ENCODE measurements at regions not wholly inside any gene's neighbourhood (a gene's known extent, or its start where the extent isn't known, plus 50 kb on each side); places are given as distances from the start of the nearest gene placed in this dataset.
A peak's percentile ranks its signal among the peaks of the same experiment; 100 is the strongest.

GRCh38 chr5:91898898-91899297 lies 515.8 kb upstream of the ARRDC3 start:
- in situ Hi-C loops (cut with MboI; ENCODE audit: low pct_unique_long_range_greater_than_20kb, low sequenced_read_pairs) = no loop called here
- DNase-seq = no peak

- DNase-seq = no peak
- in situ Hi-C loops (cut with MboI; ENCODE audit: low pct_unique_long_range_greater_than_20kb, low sequenced_read_pairs) = no loop called here
These were observed 514.9 kb upstream of the ARRDC3 start for GRCh38 chr5:91898019-91898418.

- DNase-seq = no peak
- in situ Hi-C loops (cut with MboI; ENCODE audit: low pct_unique_long_range_greater_than_20kb, low sequenced_read_pairs) = no loop called here
These were observed 505.7 kb upstream of the ARRDC3 start for GRCh38 chr5:91888810-91889209.

GRCh38 chr5:91885291-91886265 lies 502.5 kb upstream of the ARRDC3 start:
- DNase-seq = no peak
- in situ Hi-C loops (cut with MboI; ENCODE audit: low pct_unique_long_range_greater_than_20kb, low sequenced_read_pairs) = no loop called here

- in situ Hi-C loops (cut with MboI; ENCODE audit: low pct_unique_long_range_greater_than_20kb, low sequenced_read_pairs) = no loop called here
- DNase-seq = no peak
These were observed 500.9 kb upstream of the ARRDC3 start for GRCh38 chr5:91884036-91884435.

GRCh38 chr5:91875196-91875779 lies 492.2 kb upstream of the ARRDC3 start:
- in situ Hi-C loops (cut with MboI; ENCODE audit: low pct_unique_long_range_greater_than_20kb, low sequenced_read_pairs) = no loop called here

GRCh38 chr5:91867799-91868198 lies 484.7 kb upstream of the ARRDC3 start:
- peak; percentile 4 for DNase-seq

More at GRCh38 chr5:91875196-91875779, 492.2 kb upstream of the ARRDC3 start:
- no peak for DNase-seq

GRCh38 chr5:91865915-91866314 lies 482.8 kb upstream of the ARRDC3 start:
- no peak for DNase-seq
- in situ Hi-C loops (cut with MboI; ENCODE audit: low pct_unique_long_range_greater_than_20kb, low sequenced_read_pairs) = no loop called here

More at GRCh38 chr5:91867799-91868198, 484.7 kb upstream of the ARRDC3 start:
- in situ Hi-C loops (cut with MboI; ENCODE audit: low pct_unique_long_range_greater_than_20kb, low sequenced_read_pairs) = no loop called here

GRCh38 chr5:91864962-91865361 lies 481.8 kb upstream of the ARRDC3 start:
- no peak for DNase-seq
- in situ Hi-C loops (cut with MboI; ENCODE audit: low pct_unique_long_range_greater_than_20kb, low sequenced_read_pairs) = no loop called here

GRCh38 chr5:91851670-91852069 lies 468.6 kb upstream of the ARRDC3 start:
- DNase-seq = no peak
- in situ Hi-C loops (cut with MboI; ENCODE audit: low pct_unique_long_range_greater_than_20kb, low sequenced_read_pairs) = no loop called here

GRCh38 chr5:91850031-91850430 lies 466.9 kb upstream of the ARRDC3 start:
- in situ Hi-C loops (cut with MboI; ENCODE audit: low pct_unique_long_range_greater_than_20kb, low sequenced_read_pairs) = no loop called here
- no peak for DNase-seq

- in situ Hi-C loops (cut with MboI; ENCODE audit: low pct_unique_long_range_greater_than_20kb, low sequenced_read_pairs) = no loop called here
These were observed 466.0 kb upstream of the ARRDC3 start for GRCh38 chr5:91849069-91849468.

GRCh38 chr5:91848453-91848852 lies 465.3 kb upstream of the ARRDC3 start:
- DNase-seq = no peak
- in situ Hi-C loops (cut with MboI; ENCODE audit: low pct_unique_long_range_greater_than_20kb, low sequenced_read_pairs) = no loop called here

More at GRCh38 chr5:91849069-91849468, 466.0 kb upstream of the ARRDC3 start:
- DNase-seq = no peak

GRCh38 chr5:91841423-91841822 lies 458.3 kb upstream of the ARRDC3 start:
- DNase-seq = no peak
- in situ Hi-C loops (cut with MboI; ENCODE audit: low pct_unique_long_range_greater_than_20kb, low sequenced_read_pairs) = no loop called here

- no peak for DNase-seq
These were observed 457.3 kb upstream of the ARRDC3 start for GRCh38 chr5:91840412-91840811.

GRCh38 chr5:91839721-91840120 lies 456.6 kb upstream of the ARRDC3 start:
- no peak for DNase-seq
- in situ Hi-C loops (cut with MboI; ENCODE audit: low pct_unique_long_range_greater_than_20kb, low sequenced_read_pairs) = no loop called here

More at GRCh38 chr5:91840412-91840811, 457.3 kb upstream of the ARRDC3 start:
- in situ Hi-C loops (cut with MboI; ENCODE audit: low pct_unique_long_range_greater_than_20kb, low sequenced_read_pairs) = no loop called here

- in situ Hi-C loops (cut with MboI; ENCODE audit: low pct_unique_long_range_greater_than_20kb, low sequenced_read_pairs) = no loop called here
These were observed 456.1 kb upstream of the ARRDC3 start for GRCh38 chr5:91839233-91839632.

GRCh38 chr5:91830361-91830953 lies 447.3 kb upstream of the ARRDC3 start:
- no peak for DNase-seq
- in situ Hi-C loops (cut with MboI; ENCODE audit: low pct_unique_long_range_greater_than_20kb, low sequenced_read_pairs) = no loop called here

More at GRCh38 chr5:91839233-91839632, 456.1 kb upstream of the ARRDC3 start:
- DNase-seq = no peak

- in situ Hi-C loops (cut with MboI; ENCODE audit: low pct_unique_long_range_greater_than_20kb, low sequenced_read_pairs) = no loop called here
- DNase-seq = no peak
These were observed 442.5 kb upstream of the ARRDC3 start for GRCh38 chr5:91825618-91826017.

GRCh38 chr5:91824406-91824805 lies 441.3 kb upstream of the ARRDC3 start:
- in situ Hi-C loops (cut with MboI; ENCODE audit: low pct_unique_long_range_greater_than_20kb, low sequenced_read_pairs) = no loop called here
- no peak for DNase-seq

Data from KBM-7 (cell line).